Progenitor cell of endocrine pancreas (in vitro differentiated cells): ENCODE measurements at regions not wholly inside any gene's neighbourhood (a gene's known extent, or its start where the extent isn't known, plus 50 kb on each side); places are given as distances from the start of the nearest gene placed in this dataset.
A peak's percentile ranks its signal among the peaks of the same experiment; 100 is the strongest.

ENCODE experiments used
- DNase-seq: peaks from one replicate; pipeline ENCODE4 v3.0.0; 2021; ENCODE audit warnings: low spot score; ENCODE audit not compliant: unreplicated experiment
- H3K27ac Mint-ChIP-seq: 2 replicates; pipeline ENCODE4 v1.8.0; 2021; ENCODE audit warnings: mild to moderate bottlenecking, moderate library complexity, mixed read lengths
- H3K27me3 Mint-ChIP-seq: 2 replicates; pipeline ENCODE4 v1.8.0; 2021; ENCODE audit warnings: mixed read lengths
- H3K36me3 Mint-ChIP-seq: 2 replicates; pipeline ENCODE4 v1.8.0; 2022; ENCODE audit warnings: mixed read lengths; ENCODE audit not compliant: insufficient read depth
- H3K4me1 Mint-ChIP-seq: 2 replicates; pipeline ENCODE4 v1.8.0; 2021; ENCODE audit warnings: low read depth, mixed read lengths
- H3K4me3 Mint-ChIP-seq: 2 replicates; pipeline ENCODE4 v1.8.0; 2021; ENCODE audit warnings: low read depth, mild to moderate bottlenecking, moderate library complexity, mixed read lengths
- H3K9me3 Mint-ChIP-seq: 2 replicates; pipeline ENCODE4 v1.8.0; 2021; ENCODE audit warnings: low read depth, mixed read lengths
- TF ChIP-seq, protein P1 (sequence below): fragments of 200-600 bp; sonication (generic); IDR thresholded peaks from one replicate; pipeline ENCODE4 v1.5.0; 2021; ENCODE audit warnings: antibody characterized with exemption, mild to moderate bottlenecking; ENCODE audit not compliant: unreplicated experiment

DNA sequence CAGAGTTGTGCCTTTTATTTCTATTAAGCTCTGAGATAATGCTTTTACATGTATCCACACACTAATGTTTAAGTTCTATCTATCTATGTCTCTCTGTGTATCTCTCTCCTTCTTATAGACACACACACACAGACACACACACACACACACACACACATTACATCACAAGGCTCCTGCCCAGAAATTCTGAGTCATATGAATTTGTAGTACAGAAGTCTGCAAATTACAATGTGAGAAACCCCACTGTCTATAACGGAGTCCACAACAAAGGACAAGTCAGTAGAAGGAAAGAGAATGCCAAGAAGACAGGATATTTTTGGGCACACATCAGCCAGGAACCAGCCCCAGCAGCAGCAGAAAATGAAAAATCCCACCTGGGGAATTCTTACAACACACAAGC is 142.4 kb downstream of the EN1 start:
- no peaks in the 10 kb centered on the region for H3K36me3 Mint-ChIP-seq
- H3K9me3 Mint-ChIP-seq, result no peaks in the 10 kb centered on the region
- TF ChIP-seq, protein P1, sequence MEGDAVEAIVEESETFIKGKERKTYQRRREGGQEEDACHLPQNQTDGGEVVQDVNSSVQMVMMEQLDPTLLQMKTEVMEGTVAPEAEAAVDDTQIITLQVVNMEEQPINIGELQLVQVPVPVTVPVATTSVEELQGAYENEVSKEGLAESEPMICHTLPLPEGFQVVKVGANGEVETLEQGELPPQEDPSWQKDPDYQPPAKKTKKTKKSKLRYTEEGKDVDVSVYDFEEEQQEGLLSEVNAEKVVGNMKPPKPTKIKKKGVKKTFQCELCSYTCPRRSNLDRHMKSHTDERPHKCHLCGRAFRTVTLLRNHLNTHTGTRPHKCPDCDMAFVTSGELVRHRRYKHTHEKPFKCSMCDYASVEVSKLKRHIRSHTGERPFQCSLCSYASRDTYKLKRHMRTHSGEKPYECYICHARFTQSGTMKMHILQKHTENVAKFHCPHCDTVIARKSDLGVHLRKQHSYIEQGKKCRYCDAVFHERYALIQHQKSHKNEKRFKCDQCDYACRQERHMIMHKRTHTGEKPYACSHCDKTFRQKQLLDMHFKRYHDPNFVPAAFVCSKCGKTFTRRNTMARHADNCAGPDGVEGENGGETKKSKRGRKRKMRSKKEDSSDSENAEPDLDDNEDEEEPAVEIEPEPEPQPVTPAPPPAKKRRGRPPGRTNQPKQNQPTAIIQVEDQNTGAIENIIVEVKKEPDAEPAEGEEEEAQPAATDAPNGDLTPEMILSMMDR, result no peak
- H3K27ac Mint-ChIP-seq, result no peak overlapping the region
- no peak overlapping the region for H3K4me3 Mint-ChIP-seq
- peaks cover 11% of the 10 kb centered on the region for H3K27me3 Mint-ChIP-seq
- no peaks in the 10 kb centered on the region for H3K4me1 Mint-ChIP-seq
- no peak for DNase-seq

DNA sequence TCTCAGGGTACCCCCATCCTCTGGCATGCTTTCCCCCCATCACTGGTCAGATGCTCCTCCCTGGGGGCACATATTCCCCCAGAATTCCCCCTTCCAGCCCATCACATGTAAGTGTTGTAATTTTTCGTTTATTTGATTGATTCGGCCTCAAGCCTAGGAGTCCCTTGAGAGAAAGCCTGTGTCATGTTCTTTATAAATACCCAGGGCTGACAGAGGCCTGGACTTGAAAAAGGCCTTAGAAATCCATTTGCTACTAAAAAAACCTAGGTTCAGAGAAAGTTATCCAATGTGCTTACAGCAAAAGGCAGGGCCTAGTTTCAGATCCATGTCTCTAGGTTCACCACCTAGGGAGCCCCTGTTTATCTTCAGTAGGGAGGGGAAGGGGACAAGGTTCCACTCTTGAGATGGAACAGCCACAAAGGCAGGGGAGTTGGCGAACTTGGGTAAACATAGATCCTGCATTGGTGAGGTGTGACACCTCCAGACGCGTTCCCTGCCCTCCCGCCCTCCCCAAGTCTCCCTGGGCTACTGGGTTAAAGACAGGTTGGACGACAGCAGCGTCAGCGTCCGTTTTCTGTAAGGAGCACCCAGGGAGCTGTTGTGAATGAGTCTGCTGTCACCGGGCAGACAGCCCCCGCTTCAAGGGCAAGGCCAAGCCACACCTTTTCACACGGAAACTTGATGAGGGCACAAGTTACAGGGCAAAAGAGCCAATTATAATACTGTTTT is 147.8 kb downstream of the EN1 start:
- Mint-ChIP-seq H3K9me3 (no peaks in the 10 kb centered on the region), H3K27ac (peak overlapping the region; percentile 73), H3K4me3 (no peak overlapping the region), H3K4me1 (no peaks in the 10 kb centered on the region), H3K36me3 (no peaks in the 10 kb centered on the region), H3K27me3 (no peaks in the 10 kb centered on the region)
- TF ChIP-seq, protein P1, result no peak
- no peak for DNase-seq

DNA sequence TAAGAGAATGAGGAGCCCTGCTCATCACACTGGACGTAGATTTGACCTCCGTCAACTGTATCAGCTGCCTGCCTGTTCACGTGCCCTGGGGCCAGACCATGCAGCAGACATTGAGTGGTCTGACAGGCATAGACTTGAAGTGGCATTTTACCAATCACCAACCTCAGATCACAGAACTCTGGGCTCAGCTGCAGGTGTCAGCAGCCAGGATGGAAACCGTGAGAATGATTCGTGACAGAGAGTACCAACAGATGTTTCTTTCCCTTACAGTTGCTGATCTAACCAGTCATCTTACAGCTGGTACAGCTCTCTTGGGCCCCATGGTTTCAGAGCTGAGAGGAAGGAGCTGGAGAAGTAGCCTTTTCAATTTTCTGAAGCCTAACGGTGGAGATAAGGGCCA is 148.9 kb downstream of the EN1 start:
- Mint-ChIP-seq H3K9me3 (no peaks in the 10 kb centered on the region), H3K4me3 (no peak overlapping the region), H3K27me3 (no peaks in the 10 kb centered on the region), H3K27ac (no peak overlapping the region), H3K36me3 (no peaks in the 10 kb centered on the region), H3K4me1 (no peaks in the 10 kb centered on the region)
- TF ChIP-seq, protein P1, result no peak
- no peak for DNase-seq

DNA sequence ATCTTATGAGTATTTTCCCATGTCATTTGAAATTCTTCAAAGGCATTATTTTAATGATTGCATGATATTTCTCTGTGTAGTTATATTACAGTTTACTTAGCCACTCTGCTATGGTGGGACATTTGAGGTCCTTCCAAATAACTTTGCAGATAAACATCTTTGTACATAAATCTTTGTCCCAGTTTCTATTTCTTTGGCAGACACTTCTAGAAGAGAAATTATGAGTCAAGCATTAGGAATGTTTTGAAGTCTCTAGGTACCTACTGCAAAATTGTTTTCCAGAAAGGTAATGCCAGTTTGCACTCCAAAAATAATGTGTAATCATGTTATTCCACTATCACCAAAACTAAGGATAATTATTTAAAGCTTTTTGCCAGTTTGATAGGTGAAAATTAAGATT is 149.7 kb downstream of the EN1 start:
- TF ChIP-seq, protein P1, result no peak
- H3K4me3 Mint-ChIP-seq, result no peak overlapping the region
- no peak for DNase-seq

DNA sequence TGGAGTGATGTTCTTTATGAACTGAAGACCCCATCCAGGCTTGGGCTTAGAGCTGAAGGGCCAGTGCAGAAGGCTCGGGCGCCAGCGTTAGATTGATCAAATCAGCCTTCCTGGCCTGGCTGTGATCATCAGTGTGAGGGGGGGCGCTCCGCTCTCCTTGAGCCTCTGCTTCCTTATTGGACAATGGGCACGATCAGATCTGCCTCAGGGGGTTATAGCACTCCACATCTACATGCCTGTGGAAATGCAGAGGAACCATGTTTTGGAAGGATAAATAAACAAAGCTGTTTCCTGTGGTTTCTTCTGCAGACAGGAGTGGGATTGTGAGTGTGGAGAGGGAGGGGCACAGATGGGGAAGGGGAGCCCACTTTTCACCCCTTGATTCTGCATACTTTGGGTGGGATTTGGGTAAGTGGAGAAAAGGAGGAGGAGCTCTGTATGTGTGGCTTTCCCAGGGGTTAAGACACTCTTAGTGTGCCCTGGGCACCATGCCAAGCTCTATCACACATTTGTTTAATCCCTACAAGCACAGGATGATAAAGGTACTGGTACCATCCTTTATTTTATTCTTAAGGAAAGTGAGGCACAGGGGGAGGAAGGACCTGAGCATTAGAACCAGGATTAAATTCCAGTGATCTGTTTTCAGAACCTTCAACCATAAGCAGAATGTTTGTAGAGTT is 150.5 kb downstream of the EN1 start:
- Mint-ChIP-seq H3K36me3 (no peaks in the 10 kb centered on the region), H3K4me3 (no peak overlapping the region), H3K4me1 (no peaks in the 10 kb centered on the region), H3K27me3 (no peaks in the 10 kb centered on the region), H3K27ac (no peak overlapping the region), H3K9me3 (no peaks in the 10 kb centered on the region)
- DNase-seq, result no peak
- TF ChIP-seq, protein P1, result no peak

More for the DNA sequence above, 149.7 kb downstream of the EN1 start:
- Mint-ChIP-seq H3K27me3 (no peaks in the 10 kb centered on the region), H3K4me1 (no peaks in the 10 kb centered on the region), H3K27ac (no peak overlapping the region), H3K36me3 (no peaks in the 10 kb centered on the region), H3K9me3 (no peaks in the 10 kb centered on the region)
